Activated naive CD8-positive, alpha-beta T cell treated with anti-CD3 and anti-CD28 coated beads, Interleukin-2, amount 50 U/mL, for 16 hours (primary cell): ENCODE measurements at regions not wholly inside any gene's neighbourhood (a gene's known extent, or its start where the extent isn't known, plus 50 kb on each side); places are given as distances from the start of the nearest gene placed in this dataset.
"Not testable (repeated sequence)": the region's sequence is repeated elsewhere in the genome, so short reads cannot be mapped to it uniquely, and the experiment has no call there.

Source experiments
- DNase-seq: peaks from one replicate; pipeline ENCODE4 v3.0.0-alpha.2; 2020; ENCODE audit warnings: low read depth, low spot score

- DNase-seq: no peak
Measured at GRCh38 chr7:149682038-149682437, 91.3 kb downstream of the ZNF467 start.

- no peak for DNase-seq
Measured at GRCh38 chr7:149681274-149681673, 92.1 kb downstream of the ZNF467 start.

- DNase-seq: no peak
Measured at GRCh38 chr7:149680331-149681025, 92.9 kb downstream of the ZNF467 start.

GRCh38 chr7:149674728-149675385 is 98.5 kb downstream of the ZNF467 start:
- not testable (repeated sequence) for DNase-seq

GRCh38 chr7:149673006-149673405 is 100.4 kb downstream of the ZNF467 start:
- DNase-seq: no peak

- DNase-seq: no peak
Measured at GRCh38 chr7:149670288-149670687, 103.1 kb downstream of the ZNF467 start.

- no peak for DNase-seq
Measured at GRCh38 chr7:149669121-149669818, 104.1 kb downstream of the ZNF467 start.

- DNase-seq: no peak
Measured at GRCh38 chr7:149666360-149666945, 106.9 kb downstream of the ZNF467 start.

- DNase-seq: not testable (repeated sequence)
Measured at GRCh38 chr7:149665618-149666017, 107.8 kb downstream of the ZNF467 start.

- DNase-seq: no peak
Measured at GRCh38 chr7:149664666-149665065, 108.7 kb downstream of the ZNF467 start.

- no peak for DNase-seq
Measured at GRCh38 chr7:149664176-149664575, 109.2 kb downstream of the ZNF467 start.

GRCh38 chr7:149662591-149663095 is 110.7 kb downstream of the ZNF467 start:
- peak; percentile 19 for DNase-seq

GRCh38 chr7:149655784-149656183 is 117.6 kb downstream of the ZNF467 start:
- no peak for DNase-seq

- no peak for DNase-seq
Measured at GRCh38 chr7:149654588-149654987, 118.8 kb downstream of the ZNF467 start.

- DNase-seq: not testable (repeated sequence)
Measured at GRCh38 chr7:149650190-149650589, 123.2 kb downstream of the ZNF467 start.

GRCh38 chr7:149644754-149645153 is 128.6 kb downstream of the ZNF467 start:
- DNase-seq: no peak

GRCh38 chr7:149642589-149642988 is 130.8 kb downstream of the ZNF467 start:
- DNase-seq: no peak

- no peak for DNase-seq
Measured at GRCh38 chr7:149638566-149639320, 134.6 kb downstream of the ZNF467 start.

GRCh38 chr7:149637911-149638565 is 135.3 kb downstream of the ZNF467 start:
- no peak for DNase-seq

- no peak for DNase-seq
Measured at GRCh38 chr7:149635561-149636329, 137.6 kb downstream of the ZNF467 start.
